ENCODE measurements at regions not wholly inside any gene's neighbourhood (a gene's known extent, or its start where the extent isn't known, plus 50 kb on each side); places are given as distances from the start of the nearest gene placed in this dataset.

GRCh38 chr9:73782166-73782565, 630.5 kb downstream of the ANXA1 start:
- no peak for TF ChIP-seq CTCF (IDR thresholded peaks at IDR 0.05)
- TF ChIP-seq POLR2A (IDR thresholded peaks at IDR 0.05; ENCODE audit: low read depth): no peak
- TF ChIP-seq EP300 (IDR thresholded peaks at IDR 0.05): no peak

Measured in esophagus muscularis mucosa (tissue), 4 donors.